ENCODE measurements at regions not wholly inside any gene's neighbourhood (a gene's known extent, or its start where the extent isn't known, plus 50 kb on each side); places are given as distances from the start of the nearest gene placed in this dataset.

DNA sequence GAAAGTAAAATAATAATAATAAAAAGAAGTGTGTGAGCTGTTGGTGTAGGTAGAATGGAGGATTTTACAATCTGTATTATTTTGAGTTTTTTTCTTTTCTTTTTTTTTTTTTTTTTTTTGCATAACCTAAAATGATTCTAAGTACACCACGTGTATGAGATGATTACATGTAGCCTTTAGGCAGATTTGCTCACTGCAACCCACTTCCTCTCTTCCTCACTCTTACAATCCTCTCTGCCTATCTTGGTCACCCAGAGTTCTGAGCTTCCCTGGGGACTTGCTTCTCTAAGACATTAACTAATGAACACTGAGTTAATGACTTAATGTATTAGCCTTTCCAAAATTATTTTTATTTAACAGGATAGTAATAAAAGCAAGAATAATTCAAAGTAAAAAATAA lies 1169.6 kb downstream of the EFNB2 start:
- H3K27me3 ChIP-seq, result no peaks in the 10 kb centered on the region
- DNase-seq, result no peak
- TF ChIP-seq, protein P1, sequence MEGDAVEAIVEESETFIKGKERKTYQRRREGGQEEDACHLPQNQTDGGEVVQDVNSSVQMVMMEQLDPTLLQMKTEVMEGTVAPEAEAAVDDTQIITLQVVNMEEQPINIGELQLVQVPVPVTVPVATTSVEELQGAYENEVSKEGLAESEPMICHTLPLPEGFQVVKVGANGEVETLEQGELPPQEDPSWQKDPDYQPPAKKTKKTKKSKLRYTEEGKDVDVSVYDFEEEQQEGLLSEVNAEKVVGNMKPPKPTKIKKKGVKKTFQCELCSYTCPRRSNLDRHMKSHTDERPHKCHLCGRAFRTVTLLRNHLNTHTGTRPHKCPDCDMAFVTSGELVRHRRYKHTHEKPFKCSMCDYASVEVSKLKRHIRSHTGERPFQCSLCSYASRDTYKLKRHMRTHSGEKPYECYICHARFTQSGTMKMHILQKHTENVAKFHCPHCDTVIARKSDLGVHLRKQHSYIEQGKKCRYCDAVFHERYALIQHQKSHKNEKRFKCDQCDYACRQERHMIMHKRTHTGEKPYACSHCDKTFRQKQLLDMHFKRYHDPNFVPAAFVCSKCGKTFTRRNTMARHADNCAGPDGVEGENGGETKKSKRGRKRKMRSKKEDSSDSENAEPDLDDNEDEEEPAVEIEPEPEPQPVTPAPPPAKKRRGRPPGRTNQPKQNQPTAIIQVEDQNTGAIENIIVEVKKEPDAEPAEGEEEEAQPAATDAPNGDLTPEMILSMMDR (IDR thresholded peaks at IDR 0.05), result no peak
- TF ChIP-seq POLR2A (IDR thresholded peaks at IDR 0.05), result no peak
- WGBS, 4 donors, result 37 to 61% (median 47%) methylated on average over 1 of the region's 1 CpG
- intact Hi-C loops (cut with DNase I), result no loop called here
- no peaks in the 10 kb centered on the region for H3K36me3 ChIP-seq (replicated peaks in 1 of 2)
- no peak overlapping the region for H3K4me3 ChIP-seq
- H3K4me1 ChIP-seq (replicated peaks in 1 of 2), result no peaks in the 10 kb centered on the region
- H3K9me3 ChIP-seq (replicated peaks in 1 of 3), result no peaks in the 10 kb centered on the region
- no peak overlapping the region for H3K27ac ChIP-seq

DNA sequence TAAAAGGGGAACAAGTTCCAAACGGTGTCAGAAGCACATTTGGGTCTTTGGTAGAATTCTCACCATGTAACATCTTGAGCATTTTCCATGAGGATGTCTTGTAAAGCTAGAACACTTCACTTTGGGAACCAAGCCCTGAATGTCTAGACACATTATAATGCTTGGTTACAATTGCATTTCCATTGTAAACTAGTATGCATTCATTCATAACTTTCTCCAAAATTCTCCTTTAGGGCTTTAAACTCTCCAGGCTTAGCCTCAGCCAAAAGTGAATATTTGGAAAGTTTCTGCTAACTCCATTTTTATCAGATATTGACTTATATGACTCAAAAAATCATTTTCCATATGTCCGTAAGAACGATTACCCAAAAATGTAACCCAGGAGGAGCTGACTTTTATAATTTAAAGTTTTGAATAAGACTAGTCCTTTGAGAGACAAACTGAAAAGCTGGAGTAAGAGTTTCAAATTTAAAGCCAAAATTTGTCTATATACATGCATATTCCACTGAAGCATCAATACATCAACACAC lies 1170.4 kb downstream of the EFNB2 start:
- H3K36me3 ChIP-seq (replicated peaks in 1 of 2), result no peaks in the 10 kb centered on the region
- intact Hi-C loops (cut with DNase I), result no loop called here
- TF ChIP-seq POLR2A (IDR thresholded peaks at IDR 0.05), result no peak
- TF ChIP-seq, protein P1 (IDR thresholded peaks at IDR 0.05), result no peak
- H3K4me1 ChIP-seq (replicated peaks in 1 of 2), result no peaks in the 10 kb centered on the region
- no peaks in the 10 kb centered on the region for H3K27me3 ChIP-seq
- DNase-seq, result no peak
- no peak overlapping the region for H3K27ac ChIP-seq
- no peak overlapping the region for H3K4me3 ChIP-seq
- WGBS, 4 donors, result 69 to 88% (median 80%) methylated on average over 3 of the region's 3 CpGs
- no peaks in the 10 kb centered on the region for H3K9me3 ChIP-seq (replicated peaks in 1 of 3)

DNA sequence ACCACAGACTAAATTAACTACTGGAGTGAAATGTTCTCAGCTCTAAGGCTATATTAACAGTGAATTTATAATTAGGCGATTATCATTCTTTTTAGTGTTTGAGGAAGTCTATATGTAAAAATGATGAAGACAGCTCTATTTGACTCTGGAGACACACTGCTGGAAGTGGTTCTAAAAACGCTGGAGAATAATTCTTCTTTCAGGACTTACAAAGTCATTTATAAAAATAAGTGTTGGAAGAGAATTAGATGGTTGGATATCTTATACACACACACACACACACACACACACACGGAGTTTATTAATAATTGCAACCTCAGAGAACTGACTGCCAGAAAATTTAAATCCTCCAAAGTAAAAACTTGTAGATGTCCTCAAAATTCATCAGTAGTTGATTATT lies 1171.3 kb downstream of the EFNB2 start:
- Histone ChIP-seq H3K9me3 (replicated peaks in 1 of 3) (no peaks in the 10 kb centered on the region), H3K27ac (no peak overlapping the region), H3K36me3 (replicated peaks in 1 of 2) (no peaks in the 10 kb centered on the region), H3K4me3 (no peak overlapping the region), H3K27me3 (no peaks in the 10 kb centered on the region), H3K4me1 (replicated peaks in 1 of 2) (no peaks in the 10 kb centered on the region)
- TF ChIP-seq POLR2A (IDR thresholded peaks at IDR 0.05), result no peak
- TF ChIP-seq, protein P1 (IDR thresholded peaks at IDR 0.05), result no peak
- WGBS, 4 donors, result 50 to 59% (median 57%) methylated on average over 3 of the region's 3 CpGs
- intact Hi-C loops (cut with DNase I), result no loop called here
- no peak for DNase-seq

DNA sequence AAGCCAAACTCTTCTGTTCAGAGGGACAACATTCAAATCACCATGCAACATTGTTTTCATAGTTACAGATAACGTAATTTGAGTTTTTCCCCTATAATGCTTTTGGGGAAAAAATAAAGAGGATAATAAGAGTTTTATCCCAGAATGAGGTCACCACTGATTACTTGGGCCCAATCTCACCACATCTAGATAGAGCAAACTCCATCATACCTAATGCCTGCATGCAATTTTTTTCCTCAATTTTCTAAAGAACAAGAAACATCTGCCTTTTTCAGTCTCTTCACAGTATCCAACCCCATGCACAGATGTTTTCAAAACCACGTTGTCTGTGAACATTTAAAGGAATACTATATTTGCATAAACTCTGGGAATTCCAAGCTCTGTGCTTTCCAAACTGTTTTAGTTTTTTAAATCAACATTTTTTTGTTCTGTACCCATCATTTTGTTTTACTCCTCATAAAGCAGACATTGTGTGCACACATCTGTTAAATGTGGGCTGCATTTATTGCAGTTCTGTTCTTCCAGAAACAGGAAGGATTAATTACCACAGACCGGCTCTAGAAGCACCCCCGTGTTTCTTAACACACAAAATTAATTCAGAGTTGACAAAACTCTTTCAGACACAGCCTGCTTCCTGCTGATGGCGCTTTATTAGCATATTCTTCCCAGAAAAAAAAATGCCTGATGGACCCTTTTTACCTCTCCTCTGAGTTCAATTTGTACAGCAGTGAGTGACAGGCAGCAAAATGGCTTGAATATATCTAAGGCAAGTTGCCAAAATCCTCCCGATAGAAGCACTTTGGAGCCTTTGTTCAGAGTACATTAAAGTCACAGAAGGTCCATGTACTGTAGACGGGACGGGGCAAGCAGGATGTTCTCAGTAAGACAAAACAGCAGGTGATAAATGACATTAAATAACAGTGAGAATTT lies 1171.9 kb downstream of the EFNB2 start:
- no peaks in the 10 kb centered on the region for H3K36me3 ChIP-seq (replicated peaks in 1 of 2)
- WGBS, 4 donors, result 36 to 41% (median 39%) methylated on average over 8 of the region's 8 CpGs
- intact Hi-C loops (cut with DNase I), result no loop called here
- H3K27ac ChIP-seq, result no peak overlapping the region
- H3K9me3 ChIP-seq (replicated peaks in 1 of 3), result no peaks in the 10 kb centered on the region
- no peaks in the 10 kb centered on the region for H3K27me3 ChIP-seq
- no peak overlapping the region for H3K4me3 ChIP-seq
- no peak for TF ChIP-seq POLR2A (IDR thresholded peaks at IDR 0.05)
- TF ChIP-seq, protein P1 (IDR thresholded peaks at IDR 0.05), result no peak
- H3K4me1 ChIP-seq (replicated peaks in 1 of 2), result no peaks in the 10 kb centered on the region
- no peak for DNase-seq
